Peyer's patch (tissue), 4 donors: ENCODE measurements at regions not wholly inside any gene's neighbourhood (a gene's known extent, or its start where the extent isn't known, plus 50 kb on each side); places are given as distances from the start of the nearest gene placed in this dataset.

Experiments
- DNase-seq, 3 donors: peaks; one replicate each; pipeline ENCODE4 v3.0.0-alpha.2; 2017 to 2019
- H3K27ac ChIP-seq, 4 donors: fragments of 200-600 bp; sonication (generic); one replicate each; pipeline ENCODE4 v1.5.1; 2016 to 2019
- H3K27me3 ChIP-seq, 2 donors: fragments of 200-600 bp; sonication (generic); one replicate each; pipeline ENCODE4 v1.5.1; 2019
- H3K36me3 ChIP-seq, 3 donors: fragments of 200-600 bp; sonication (generic); one replicate each; pipeline ENCODE4 v1.5.1; 2016 to 2019
- H3K4me1 ChIP-seq, 4 donors: fragments of 200-600 bp; sonication (generic); one replicate each; pipeline ENCODE4 v1.5.1; 2016 to 2019
- H3K4me3 ChIP-seq, 4 donors: fragments of 200-600 bp; sonication (generic); 1 replicate in 3 of 4; 2 replicates in 1 of 4; pipeline ENCODE4 v1.5.1; 2016 to 2019; ENCODE audit warnings: mild to moderate bottlenecking in 1 of 4
- H3K9me3 ChIP-seq, 4 donors: fragments of 200-600 bp; sonication (generic); one replicate each; pipeline ENCODE4 v1.5.1; 2016 to 2019; ENCODE audit warnings: mild to moderate bottlenecking in 1 of 4
- CTCF ChIP-seq, 6 experiments: fragments of 450-650 bp in 4 of 6; fragments of 200-600 bp in 2 of 6; sonication (generic) in 1 of 6; IDR thresholded peaks; one replicate each; pipeline ENCODE4 v1.5.1; 2017 to 2019; ENCODE audit warnings: antibody characterized with exemption in 6 of 6, mild to moderate bottlenecking in 3 of 6, moderate library complexity in 1 of 6
- POLR2A ChIP-seq, 2 donors: fragments of 450-650 bp; IDR thresholded peaks; one replicate each; pipeline ENCODE4 v1.5.1; 2017; ENCODE audit warnings: antibody characterized with exemption in 2 of 2, mild to moderate bottlenecking in 2 of 2, moderate library complexity in 2 of 2

DNA sequence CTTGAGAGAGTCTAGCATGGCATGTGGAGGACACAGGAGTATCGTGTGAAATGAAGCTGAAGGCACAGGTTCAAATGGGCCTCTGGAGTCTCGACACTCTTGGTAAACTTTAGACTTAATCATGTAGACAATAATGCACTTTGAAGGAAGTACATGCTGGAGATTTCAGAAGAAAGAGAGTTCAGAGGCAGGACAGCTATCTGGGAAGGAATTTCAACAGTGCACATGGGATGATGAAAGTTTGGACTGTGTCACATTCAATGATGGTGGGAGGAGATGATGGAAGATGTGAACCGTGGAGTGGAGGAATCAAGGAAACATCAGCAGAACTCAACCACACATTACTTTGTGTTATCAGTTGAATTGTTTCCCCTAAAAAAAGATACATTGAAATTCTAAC, 88.6 kb upstream of the PAPPA start:
- Histone ChIP-seq H3K27ac (no peak overlapping the region), H3K4me1 (no peaks in the 10 kb centered on the region), H3K4me3 (no peak overlapping the region), H3K27me3 (no peaks in the 10 kb centered on the region), H3K9me3 (no peaks in the 10 kb centered on the region), H3K36me3 (no peaks in the 10 kb centered on the region)
- no peak for DNase-seq
- TF ChIP-seq CTCF (IDR thresholded peaks at IDR 0.05) (no peak), POLR2A (IDR thresholded peaks at IDR 0.05) (no peak)

DNA sequence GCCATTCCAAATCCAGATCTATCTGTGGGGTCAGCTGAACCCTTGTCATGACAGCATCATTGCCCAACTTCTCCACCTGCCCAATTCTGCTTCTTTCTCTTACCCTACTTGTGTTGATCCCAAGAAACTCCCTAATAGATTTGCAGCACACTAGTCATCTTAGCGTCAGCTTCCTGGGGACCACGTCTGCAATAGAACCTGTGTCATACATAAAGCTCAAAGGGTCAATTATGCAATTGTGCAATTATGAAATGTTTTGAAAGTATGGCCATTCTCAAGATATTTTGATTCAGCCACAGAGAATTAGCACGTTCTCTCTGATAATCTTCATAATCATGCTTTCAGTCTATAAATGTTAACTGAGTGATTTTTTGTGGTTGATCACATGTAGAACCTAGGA, 87.4 kb upstream of the PAPPA start:
- Histone ChIP-seq H3K27me3 (no peaks in the 10 kb centered on the region), H3K27ac (no peak overlapping the region), H3K4me1 (no peaks in the 10 kb centered on the region), H3K36me3 (no peaks in the 10 kb centered on the region), H3K9me3 (no peaks in the 10 kb centered on the region), H3K4me3 (no peak overlapping the region)
- no peak for DNase-seq
- no peak for TF ChIP-seq POLR2A (IDR thresholded peaks at IDR 0.05)
- TF ChIP-seq CTCF (IDR thresholded peaks at IDR 0.05): no peak

GRCh38 chr9:116067566-116067965, 86.0 kb upstream of the PAPPA start:
- no peak overlapping the region for H3K27ac ChIP-seq
- no peaks in the 10 kb centered on the region for H3K9me3 ChIP-seq
- no peaks in the 10 kb centered on the region for H3K27me3 ChIP-seq
- no peak for TF ChIP-seq CTCF (IDR thresholded peaks at IDR 0.05)
- H3K4me1 ChIP-seq: no peaks in the 10 kb centered on the region
- no peak overlapping the region for H3K4me3 ChIP-seq
- no peaks in the 10 kb centered on the region for H3K36me3 ChIP-seq
- DNase-seq: no peak

GRCh38 chr9:116070256-116070914, 83.2 kb upstream of the PAPPA start:
- H3K9me3 ChIP-seq: no peaks in the 10 kb centered on the region
- no peaks in the 10 kb centered on the region for H3K36me3 ChIP-seq
- H3K27ac ChIP-seq: no peak overlapping the region
- no peak overlapping the region for H3K4me3 ChIP-seq
- H3K4me1 ChIP-seq: no peaks in the 10 kb centered on the region
- TF ChIP-seq CTCF (IDR thresholded peaks at IDR 0.05) (no peak), POLR2A (IDR thresholded peaks at IDR 0.05) (no peak)
- no peak for DNase-seq
- no peaks in the 10 kb centered on the region for H3K27me3 ChIP-seq

GRCh38 chr9:116072046-116072445, 81.5 kb upstream of the PAPPA start:
- Histone ChIP-seq H3K4me1 (no peaks in the 10 kb centered on the region), H3K4me3 (no peak overlapping the region), H3K27ac (no peak overlapping the region), H3K9me3 (no peaks in the 10 kb centered on the region), H3K27me3 (no peaks in the 10 kb centered on the region), H3K36me3 (no peaks in the 10 kb centered on the region)
- no peak for DNase-seq
- TF ChIP-seq POLR2A (IDR thresholded peaks at IDR 0.05): no peak
- no peak for TF ChIP-seq CTCF (IDR thresholded peaks at IDR 0.05)

- no peak for TF ChIP-seq POLR2A (IDR thresholded peaks at IDR 0.05)
- no peak for TF ChIP-seq CTCF (IDR thresholded peaks at IDR 0.05)
- Histone ChIP-seq H3K4me3 (no peak overlapping the region), H3K36me3 (no peaks in the 10 kb centered on the region), H3K4me1 (no peaks in the 10 kb centered on the region), H3K9me3 (no peaks in the 10 kb centered on the region), H3K27ac (no peak overlapping the region), H3K27me3 (no peaks in the 10 kb centered on the region)
- DNase-seq: no peak
Observed at GRCh38 chr9:116073826-116074225, 79.8 kb upstream of the PAPPA start.
